Fibroblast of the conjunctiva (primary cell): ENCODE measurements at regions not wholly inside any gene's neighbourhood (a gene's known extent, or its start where the extent isn't known, plus 50 kb on each side); places are given as distances from the start of the nearest gene placed in this dataset.
A peak's percentile ranks its signal among the peaks of the same experiment; 100 is the strongest.
"Not testable (repeated sequence)": the region's sequence is repeated elsewhere in the genome, so short reads cannot be mapped to it uniquely, and the experiment has no call there.

Experiments used
- DNase-seq: peaks from one replicate; pipeline ENCODE4 v3.0.0-alpha.2; 2010; ENCODE audit warnings: low read depth

- not testable (repeated sequence) for DNase-seq
These were observed 245.3 kb upstream of the MME start for GRCh38 chr3:154834831-154835230.

- no peak for DNase-seq
These were observed 250.2 kb upstream of the MME start for GRCh38 chr3:154829929-154830328.

GRCh38 chr3:154819491-154819890 lies 260.6 kb upstream of the MME start:
- no peak for DNase-seq

DNA sequence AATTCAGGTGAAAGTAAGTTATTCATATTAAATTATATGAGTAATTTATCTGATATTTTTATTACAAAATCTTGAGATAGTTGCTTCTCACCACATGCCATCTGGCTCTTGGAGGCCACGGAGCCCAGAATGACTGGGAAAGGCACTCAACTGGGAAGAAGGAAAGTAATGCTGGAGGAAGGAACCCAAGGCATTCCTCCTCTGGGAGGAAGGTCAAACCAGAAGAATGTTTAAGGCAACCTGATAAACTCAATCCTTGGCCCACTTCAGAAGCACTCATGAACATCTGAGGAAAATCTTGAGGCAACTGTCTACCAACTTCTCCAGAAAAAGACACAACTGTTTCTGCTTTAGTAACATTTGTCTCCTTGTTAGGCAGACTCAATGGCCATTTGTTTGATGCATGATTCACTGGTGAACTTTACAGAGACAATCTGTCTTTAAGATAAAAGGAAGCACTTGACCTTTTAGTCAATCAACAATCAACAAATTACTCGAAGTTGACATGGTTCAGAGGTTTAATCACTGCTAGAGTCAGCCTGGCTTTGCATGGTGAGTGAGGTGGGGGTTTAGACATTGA lies 261.4 kb upstream of the MME start:
- no peak for DNase-seq

DNA sequence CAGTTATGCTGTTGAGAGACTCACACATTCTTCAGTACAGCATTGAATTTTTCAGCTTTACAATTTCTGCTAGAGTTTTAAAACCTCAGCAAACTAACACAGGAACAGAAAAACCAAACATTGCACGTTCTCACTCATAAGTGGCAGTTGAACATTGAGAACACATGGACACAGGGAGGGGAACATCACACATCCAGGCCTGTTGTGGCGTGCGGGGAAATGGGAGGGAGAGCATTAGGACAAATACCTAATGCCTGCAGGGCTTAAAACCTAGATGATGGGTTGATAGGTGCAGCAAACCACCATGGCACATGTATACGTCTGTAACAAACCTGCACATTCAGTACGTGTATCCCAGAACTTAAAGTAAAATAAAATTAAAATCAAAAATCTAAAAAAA lies 270.1 kb upstream of the MME start:
- DNase-seq, result not testable (repeated sequence)

DNA sequence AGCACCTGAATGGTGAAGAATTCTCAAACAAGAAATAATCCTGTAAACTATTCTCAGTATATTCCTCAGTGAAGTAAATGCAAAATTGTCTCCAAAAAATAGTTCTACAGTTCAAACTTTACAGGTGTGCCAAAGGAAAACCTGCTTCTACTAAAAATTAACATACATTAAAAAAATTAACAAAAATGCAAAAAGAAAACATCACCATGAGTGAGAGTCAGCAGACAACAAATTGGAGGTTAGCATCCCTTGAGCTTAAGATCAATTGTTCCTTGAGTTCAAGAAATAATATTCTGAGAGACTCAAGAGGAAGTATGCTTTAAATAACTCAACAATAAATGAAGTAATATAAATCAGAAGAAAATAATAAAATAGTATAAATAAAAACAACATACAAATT lies 278.4 kb upstream of the MME start:
- no peak for DNase-seq

- DNase-seq, result no peak
These were observed 280.3 kb upstream of the MME start for GRCh38 chr3:154799800-154800199.

GRCh38 chr3:154795582-154795981 lies 284.5 kb upstream of the MME start:
- DNase-seq, result peak; percentile 22

DNA sequence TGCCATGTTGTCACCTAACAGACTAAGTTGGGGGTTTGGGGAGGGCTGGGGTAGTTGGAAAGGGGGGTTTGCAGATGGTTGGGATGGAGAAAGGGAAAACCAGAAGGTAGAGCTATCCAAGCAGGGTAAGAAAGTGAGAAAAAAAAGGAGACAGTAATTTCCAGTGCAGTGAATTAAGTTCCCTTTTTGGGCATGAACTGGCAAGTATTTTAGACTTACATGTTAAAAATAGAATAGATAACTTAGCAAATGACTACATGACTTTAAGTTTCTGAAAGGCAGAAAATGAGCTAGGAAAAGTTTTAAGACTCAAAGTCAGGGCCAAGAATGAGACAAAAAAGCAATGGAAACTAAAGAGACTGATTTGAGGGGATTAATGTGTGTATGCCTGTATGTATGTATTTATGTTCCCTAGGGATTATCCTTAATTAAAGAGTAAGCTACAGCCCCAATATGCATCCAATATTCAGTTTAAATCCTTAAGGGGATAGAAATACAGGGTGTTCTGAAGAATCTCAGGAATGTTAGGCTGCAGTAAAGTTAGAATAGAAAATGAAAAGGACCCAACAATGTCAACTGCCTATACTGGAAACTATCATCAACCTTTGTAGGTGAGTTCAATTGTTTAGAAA lies 285.2 kb upstream of the MME start:
- DNase-seq, result no peak

GRCh38 chr3:154794391-154794790 lies 285.7 kb upstream of the MME start:
- DNase-seq, result no peak

DNA sequence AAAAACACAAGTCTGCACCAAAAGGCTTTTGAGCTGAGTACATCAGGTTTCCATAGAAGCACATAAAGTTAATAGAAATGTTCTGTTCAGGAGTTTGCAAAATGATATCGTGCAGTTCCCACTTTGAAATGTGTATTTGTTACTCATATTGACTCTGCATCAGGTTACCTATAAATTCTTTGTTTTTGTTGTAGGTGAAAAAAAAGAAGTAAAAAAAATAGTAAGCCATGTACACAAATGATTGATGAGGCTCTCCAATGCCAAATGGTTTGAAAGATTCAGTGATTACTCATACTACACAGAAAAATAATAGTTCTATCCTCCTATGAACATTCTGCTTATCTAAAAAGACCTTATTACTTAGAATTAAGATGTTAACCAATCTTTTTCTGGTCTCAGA lies 287.3 kb upstream of the MME start:
- DNase-seq, result no peak

- DNase-seq, result no peak
These were observed 288.5 kb upstream of the MME start for GRCh38 chr3:154791611-154792010.

GRCh38 chr3:154786724-154787123 lies 293.4 kb upstream of the MME start:
- no peak for DNase-seq

DNA sequence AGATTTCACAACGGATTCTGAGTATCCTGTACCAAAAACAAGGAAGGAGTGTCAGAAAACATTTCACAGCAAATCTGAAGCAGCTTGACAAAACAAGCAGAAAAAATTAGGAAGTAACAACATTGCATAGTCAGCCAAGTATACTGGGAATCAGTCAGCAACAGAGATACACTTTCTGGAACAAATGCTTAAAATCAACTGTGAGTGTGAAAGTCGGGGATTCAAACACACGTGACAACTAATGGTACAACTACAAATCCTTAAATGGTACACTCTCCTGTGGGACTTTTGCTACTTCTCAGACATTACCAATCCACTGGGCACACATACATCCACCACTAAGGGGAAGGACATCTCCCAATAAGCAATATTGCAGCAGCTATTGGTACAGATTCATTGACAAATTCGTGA lies 296.6 kb upstream of the MME start:
- no peak for DNase-seq

- no peak for DNase-seq
These were observed 297.1 kb upstream of the MME start for GRCh38 chr3:154783061-154783460.

- no peak for DNase-seq
These were observed 298.0 kb upstream of the MME start for GRCh38 chr3:154782151-154782550.

DNA sequence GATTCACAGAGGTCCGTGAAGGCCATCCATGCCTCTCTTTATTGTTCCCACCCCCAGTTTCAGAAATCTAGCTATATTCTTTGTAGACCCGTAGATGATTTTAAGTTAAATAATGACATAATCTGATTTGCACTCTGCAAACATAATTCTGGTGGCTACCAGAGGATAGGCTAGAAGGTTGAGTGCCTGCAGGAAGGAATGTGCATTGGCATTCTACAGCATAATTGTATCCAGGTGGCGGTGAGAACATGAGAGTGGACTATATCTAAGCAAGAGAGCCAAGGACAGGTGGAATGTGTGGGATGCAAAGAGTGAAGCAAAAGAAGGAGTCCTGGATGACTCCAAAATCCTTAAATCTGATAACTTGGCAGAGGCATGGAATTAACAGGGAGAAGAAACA lies 298.5 kb upstream of the MME start:
- DNase-seq, result no peak

- no peak for DNase-seq
These were observed 299.9 kb upstream of the MME start for GRCh38 chr3:154780263-154780662.

DNA sequence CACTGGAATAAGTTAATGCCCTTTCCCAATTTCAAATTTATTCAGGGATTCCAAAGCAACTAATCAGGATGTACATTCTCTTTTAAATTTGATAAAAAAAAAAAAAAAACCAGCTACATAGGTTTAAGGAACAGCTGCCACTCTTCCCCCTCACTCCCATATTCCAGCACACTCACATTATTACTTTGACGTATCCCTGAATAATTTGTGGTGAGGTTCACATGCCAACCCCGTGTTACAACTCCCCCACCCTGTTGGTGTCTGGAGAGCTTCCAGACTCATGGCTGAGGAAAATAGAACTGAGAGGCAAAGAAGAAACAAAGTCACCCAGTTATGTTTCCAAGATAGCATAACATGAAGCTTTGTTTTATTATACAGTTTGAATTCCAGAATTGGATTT lies 300.5 kb upstream of the MME start:
- DNase-seq, result peak; percentile 29

GRCh38 chr3:154778057-154778456 lies 302.1 kb upstream of the MME start:
- no peak for DNase-seq

DNA sequence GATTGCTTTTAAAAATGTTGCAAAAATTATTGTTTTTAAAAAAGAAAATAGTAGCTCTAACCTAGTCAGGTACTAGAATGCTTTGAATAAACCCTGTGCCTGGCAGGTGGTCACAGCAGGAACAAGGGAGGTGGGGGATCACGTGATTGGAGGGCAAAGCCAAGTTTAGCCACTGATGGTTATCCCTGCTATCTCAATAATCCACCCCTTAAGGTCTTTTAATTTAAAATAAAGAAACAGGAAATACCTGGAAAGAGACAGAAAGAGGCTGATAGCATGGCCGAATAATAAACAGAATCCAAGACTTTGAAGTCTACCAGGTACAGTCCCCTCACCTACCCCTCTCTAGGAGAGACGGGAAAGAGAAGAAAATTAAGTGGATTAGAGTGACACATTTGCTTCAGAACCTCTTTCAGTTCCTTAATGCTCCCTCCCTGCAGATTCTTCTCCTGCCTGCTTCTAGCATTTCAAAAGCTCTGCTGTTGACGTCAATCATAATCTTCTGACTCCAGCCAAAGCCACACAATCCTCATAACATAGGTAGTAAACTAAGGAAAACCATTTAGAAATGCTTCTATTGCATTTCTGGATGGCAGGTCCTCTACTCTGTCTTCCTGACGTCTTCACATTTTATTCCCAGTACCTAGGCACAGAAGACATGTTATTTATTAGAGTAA lies 303.4 kb upstream of the MME start:
- no peak for DNase-seq

DNA sequence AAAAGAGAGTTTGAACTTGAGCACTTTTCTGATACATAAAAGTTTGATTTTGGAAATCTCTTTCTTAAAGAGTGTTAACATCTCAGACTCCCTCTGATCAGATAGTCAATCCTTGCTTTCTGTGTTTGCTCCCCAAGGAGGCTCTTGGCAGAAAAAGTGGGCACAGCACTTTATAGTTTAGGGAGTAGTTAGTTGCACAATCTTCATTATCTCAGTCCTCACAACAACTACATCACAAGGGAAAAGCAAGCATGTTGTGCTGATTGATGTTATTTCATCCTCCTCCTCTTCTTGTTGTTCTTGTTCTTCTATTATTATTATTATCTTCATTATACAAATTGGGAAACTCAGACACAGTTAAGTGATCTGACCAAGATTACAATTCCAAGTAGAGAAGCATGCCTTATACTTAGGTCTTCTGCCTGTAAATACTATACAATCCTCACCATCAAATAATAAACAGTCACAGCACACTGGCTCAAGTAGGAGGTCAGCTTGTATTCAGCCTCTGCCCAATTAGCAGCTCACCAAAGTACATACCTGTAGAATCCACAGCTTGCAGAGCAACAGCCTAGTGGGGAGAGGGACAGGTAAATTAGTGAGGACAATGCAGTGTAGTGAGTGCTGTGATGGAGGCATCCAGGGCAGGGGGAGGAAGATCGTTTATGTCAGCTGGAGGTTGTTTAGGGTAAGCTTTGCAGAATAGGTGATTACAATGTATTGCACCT lies 304.1 kb upstream of the MME start:
- no peak for DNase-seq
